Panc1 (cell line): ENCODE measurements at regions not wholly inside any gene's neighbourhood (a gene's known extent, or its start where the extent isn't known, plus 50 kb on each side); places are given as distances from the start of the nearest gene placed in this dataset.

ENCODE experiments used
- CTCF ChIP-seq: fragments of 450-650 bp; IDR thresholded peaks from 2 replicates; pipeline ENCODE4 v1.5.1; 2017; ENCODE audit warnings: mild to moderate bottlenecking
- POLR2AphosphoS5 ChIP-seq: IDR thresholded peaks from 2 replicates; pipeline ENCODE4 v1.6.1; 2012; ENCODE audit warnings: mild to moderate bottlenecking, low read depth, low read length, moderate library complexity
- TF ChIP-seq, protein P1 (sequence below), 2 experiments: IDR thresholded peaks; 2 replicates each; pipeline ENCODE4 v1.6.1; 2011 to 2012; ENCODE audit warnings: low read depth in 2 of 2, control low read depth in 1 of 2, low read length in 1 of 2, mild to moderate bottlenecking in 1 of 2, moderate library complexity in 1 of 2; ENCODE audit not compliant: insufficient read depth in 1 of 2

DNA sequence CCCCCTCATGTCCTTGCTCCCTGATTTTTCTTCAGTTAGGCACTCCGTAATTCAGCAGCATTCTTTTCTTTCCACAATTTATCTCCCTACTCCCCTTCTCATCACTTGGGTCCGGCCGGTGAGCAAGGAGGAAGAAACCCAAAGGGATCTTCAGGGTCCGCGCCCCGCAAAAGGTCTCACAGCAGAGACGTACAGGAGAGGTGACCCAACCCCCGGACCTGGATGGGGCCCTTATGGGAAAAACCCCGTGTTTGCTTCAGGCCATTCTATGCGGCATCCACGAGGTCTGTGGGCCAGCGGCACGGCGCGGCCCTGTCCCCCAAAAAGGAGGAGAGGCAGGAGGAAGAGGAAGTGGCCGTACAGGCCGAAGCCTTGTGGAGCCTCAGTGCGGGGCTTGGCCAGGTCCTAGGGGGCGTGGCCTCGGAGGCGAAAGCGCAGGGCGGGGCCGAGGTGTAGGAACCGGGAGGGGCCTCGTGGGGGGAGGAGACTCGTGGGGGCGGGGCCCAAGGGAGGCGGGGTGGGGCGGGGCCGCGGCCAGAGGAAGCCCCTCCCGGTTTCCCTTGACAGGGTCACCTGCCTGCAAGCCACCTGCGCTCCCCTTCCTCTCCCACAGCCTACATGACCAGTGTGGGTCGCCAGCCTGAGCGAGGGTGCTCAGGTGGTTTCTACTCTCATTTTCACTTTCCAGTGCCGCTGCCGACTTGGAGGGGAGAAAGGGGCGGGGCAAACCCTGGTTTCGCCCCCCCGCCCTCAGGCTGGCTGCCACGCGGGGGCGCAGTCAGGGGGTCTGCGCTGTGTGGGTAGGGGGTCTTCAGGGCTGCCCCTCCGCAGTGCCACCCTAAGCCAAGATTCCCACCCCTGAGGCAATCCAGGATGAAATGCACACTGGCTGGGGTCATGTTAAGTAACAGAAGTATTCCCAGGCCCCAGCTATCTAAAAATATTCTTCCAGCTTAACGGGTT lies 156.4 kb upstream of the XPO1 start:
- TF ChIP-seq CTCF (peak; percentile 89), POLR2AphosphoS5 (peak; percentile 71; the same call in 1 of the 2 replicates)
- TF ChIP-seq, protein P1, sequence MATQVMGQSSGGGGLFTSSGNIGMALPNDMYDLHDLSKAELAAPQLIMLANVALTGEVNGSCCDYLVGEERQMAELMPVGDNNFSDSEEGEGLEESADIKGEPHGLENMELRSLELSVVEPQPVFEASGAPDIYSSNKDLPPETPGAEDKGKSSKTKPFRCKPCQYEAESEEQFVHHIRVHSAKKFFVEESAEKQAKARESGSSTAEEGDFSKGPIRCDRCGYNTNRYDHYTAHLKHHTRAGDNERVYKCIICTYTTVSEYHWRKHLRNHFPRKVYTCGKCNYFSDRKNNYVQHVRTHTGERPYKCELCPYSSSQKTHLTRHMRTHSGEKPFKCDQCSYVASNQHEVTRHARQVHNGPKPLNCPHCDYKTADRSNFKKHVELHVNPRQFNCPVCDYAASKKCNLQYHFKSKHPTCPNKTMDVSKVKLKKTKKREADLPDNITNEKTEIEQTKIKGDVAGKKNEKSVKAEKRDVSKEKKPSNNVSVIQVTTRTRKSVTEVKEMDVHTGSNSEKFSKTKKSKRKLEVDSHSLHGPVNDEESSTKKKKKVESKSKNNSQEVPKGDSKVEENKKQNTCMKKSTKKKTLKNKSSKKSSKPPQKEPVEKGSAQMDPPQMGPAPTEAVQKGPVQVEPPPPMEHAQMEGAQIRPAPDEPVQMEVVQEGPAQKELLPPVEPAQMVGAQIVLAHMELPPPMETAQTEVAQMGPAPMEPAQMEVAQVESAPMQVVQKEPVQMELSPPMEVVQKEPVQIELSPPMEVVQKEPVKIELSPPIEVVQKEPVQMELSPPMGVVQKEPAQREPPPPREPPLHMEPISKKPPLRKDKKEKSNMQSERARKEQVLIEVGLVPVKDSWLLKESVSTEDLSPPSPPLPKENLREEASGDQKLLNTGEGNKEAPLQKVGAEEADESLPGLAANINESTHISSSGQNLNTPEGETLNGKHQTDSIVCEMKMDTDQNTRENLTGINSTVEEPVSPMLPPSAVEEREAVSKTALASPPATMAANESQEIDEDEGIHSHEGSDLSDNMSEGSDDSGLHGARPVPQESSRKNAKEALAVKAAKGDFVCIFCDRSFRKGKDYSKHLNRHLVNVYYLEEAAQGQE (IDR thresholded peaks at IDR 0.05; ENCODE audit: insufficient read depth in 1 of 2, low read depth in 2 of 2, low read length in 1 of 2): no peak
